D721Med (cell line): ENCODE measurements at regions not wholly inside any gene's neighbourhood (a gene's known extent, or its start where the extent isn't known, plus 50 kb on each side); places are given as distances from the start of the nearest gene placed in this dataset.

Source experiments
- DNase-seq: peaks from one replicate; pipeline ENCODE4 v3.0.0; 2011; ENCODE audit warnings: low spot score; ENCODE audit not compliant: insufficient read length
- FAIRE-seq: peaks from 2 replicates; lab custom pipeline; 2011; peaks lifted over from hg19 to GRCh38; lab: Jason Lieb, UNC
- TF ChIP-seq, protein P1 (sequence below): IDR thresholded peaks from 2 replicates; pipeline ENCODE4 v1.5.1; 2012; ENCODE audit warnings: mild to moderate bottlenecking, control low read depth; ENCODE audit not compliant: insufficient read depth; ENCODE audit errors: missing control alignments

DNA sequence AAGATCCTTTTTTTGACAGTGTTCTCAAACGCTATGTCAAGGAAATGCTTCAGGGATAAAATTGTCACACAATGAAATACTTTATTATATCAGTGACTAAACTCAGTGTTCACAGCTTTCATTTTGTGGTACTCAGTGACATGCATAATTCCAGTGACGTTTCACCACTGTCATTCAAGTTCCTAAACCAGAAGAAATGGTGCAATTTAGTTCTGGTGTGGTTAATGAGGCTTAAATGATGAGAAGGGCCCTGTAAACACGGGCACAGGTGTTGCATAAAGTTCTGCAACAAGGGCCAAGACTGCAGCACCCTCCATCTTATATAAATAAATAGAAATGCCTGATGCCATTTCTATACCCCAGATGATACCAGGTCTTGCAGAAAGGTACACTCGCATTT, 1247.1 kb downstream of the GATA3 start:
- FAIRE-seq (no peak), DNase-seq (no peak)
- TF ChIP-seq, protein P1, sequence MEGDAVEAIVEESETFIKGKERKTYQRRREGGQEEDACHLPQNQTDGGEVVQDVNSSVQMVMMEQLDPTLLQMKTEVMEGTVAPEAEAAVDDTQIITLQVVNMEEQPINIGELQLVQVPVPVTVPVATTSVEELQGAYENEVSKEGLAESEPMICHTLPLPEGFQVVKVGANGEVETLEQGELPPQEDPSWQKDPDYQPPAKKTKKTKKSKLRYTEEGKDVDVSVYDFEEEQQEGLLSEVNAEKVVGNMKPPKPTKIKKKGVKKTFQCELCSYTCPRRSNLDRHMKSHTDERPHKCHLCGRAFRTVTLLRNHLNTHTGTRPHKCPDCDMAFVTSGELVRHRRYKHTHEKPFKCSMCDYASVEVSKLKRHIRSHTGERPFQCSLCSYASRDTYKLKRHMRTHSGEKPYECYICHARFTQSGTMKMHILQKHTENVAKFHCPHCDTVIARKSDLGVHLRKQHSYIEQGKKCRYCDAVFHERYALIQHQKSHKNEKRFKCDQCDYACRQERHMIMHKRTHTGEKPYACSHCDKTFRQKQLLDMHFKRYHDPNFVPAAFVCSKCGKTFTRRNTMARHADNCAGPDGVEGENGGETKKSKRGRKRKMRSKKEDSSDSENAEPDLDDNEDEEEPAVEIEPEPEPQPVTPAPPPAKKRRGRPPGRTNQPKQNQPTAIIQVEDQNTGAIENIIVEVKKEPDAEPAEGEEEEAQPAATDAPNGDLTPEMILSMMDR = no peak

DNA sequence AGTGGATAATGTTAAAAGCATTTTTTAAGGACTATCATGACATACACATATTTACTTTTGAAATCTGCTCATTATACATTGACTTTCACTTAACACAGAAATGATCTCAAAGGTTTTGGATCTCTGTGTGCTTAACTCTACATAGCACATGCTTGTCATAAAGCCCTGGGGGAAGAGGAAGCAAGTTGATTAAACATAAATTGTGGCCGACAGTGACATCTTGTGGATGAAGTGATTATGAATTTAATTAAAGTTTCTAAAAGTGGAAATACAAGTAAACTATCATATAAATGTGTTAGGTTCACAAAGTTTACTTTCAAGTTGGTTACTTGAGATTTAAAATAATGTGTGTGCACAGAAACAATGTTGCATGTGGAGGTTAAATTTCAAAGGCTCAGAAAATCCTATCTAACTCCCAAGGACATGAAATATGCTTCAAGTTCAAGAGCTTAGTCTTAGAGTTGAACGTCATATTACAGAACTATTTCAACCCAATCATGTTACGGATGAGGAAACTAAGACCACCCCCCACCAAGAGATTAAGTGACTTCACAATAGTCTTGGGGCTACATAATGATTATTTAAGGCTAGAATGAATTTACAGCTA, 1247.8 kb downstream of the GATA3 start:
- DNase-seq = no peak
- FAIRE-seq = no peak

GRCh38 chr10:9305018-9305655, 1250.6 kb downstream of the GATA3 start:
- no peak for FAIRE-seq
- DNase-seq = no peak
- TF ChIP-seq, protein P1 = peak; percentile 46

More for the DNA sequence above, 1247.8 kb downstream of the GATA3 start:
- TF ChIP-seq, protein P1 = peak; percentile 50

- DNase-seq (no peak), FAIRE-seq (no peak)
- TF ChIP-seq, protein P1 = peak; percentile 34
Measured at GRCh38 chr10:9311702-9312499, 1257.4 kb downstream of the GATA3 start.

- FAIRE-seq (no peak), DNase-seq (no peak)
- TF ChIP-seq, protein P1 = no peak
Measured at GRCh38 chr10:9315292-9315691, 1260.8 kb downstream of the GATA3 start.

DNA sequence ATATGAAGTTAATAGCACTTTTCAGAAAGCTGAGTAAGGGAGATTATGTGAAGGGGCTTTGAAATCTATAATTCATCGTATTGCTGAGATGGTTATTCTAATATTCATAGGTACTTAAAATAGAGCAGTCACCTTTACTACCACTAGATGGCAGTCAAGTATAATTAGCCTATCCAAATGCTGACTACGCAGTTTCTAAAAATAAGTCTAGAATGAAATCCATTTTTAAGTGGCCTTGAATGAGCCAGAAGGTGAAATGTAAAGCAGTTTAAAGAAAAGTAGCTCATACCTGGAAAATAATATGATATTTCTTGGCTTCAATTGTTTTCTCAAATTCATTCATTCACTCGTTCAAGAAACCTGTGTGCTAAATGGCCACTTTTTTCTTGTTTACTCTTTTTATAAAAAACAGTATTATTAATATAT, 1277.1 kb downstream of the GATA3 start:
- FAIRE-seq (peak; percentile 67), DNase-seq (peak; percentile 33)
- TF ChIP-seq, protein P1 = peak; percentile 87
